ENCODE measurements at regions not wholly inside any gene's neighbourhood (a gene's known extent, or its start where the extent isn't known, plus 50 kb on each side); places are given as distances from the start of the nearest gene placed in this dataset.

- Histone ChIP-seq H3K4me2 (no peak overlapping the region), H3K4me3 (no peak overlapping the region), H3K27me3 (ENCODE audit: insufficient read depth) (no peaks in the 10 kb centered on the region), H3K79me2 (replicated peaks; ENCODE audit: insufficient read depth) (no peaks in the 10 kb centered on the region), H4K20me1 (replicated peaks; ENCODE audit: insufficient read depth) (no peaks in the 10 kb centered on the region), H3K27ac (ENCODE audit: low read depth) (no peak overlapping the region), H3K36me3 (ENCODE audit: insufficient read depth) (no peaks in the 10 kb centered on the region), H3K4me1 (ENCODE audit: insufficient read depth) (no peaks in the 10 kb centered on the region), H2AFZ (no peak overlapping the region), H3K9me2 (ENCODE audit: insufficient read depth) (no peaks in the 10 kb centered on the region), H3F3A (replicated peaks; ENCODE audit: low read depth) (no peaks in the 10 kb centered on the region)
- H3K27ac Mint-ChIP-seq: no peak overlapping the region
- DNase-seq (ENCODE audit: low spot score) (no peak), ATAC-seq (no peak)
- 0 out of 3 replicates have a peak, but pooled peaks cover 3% of the 10 kb centered on the region for H3K4me1 Mint-ChIP-seq
- no peak overlapping the region for H3K4me3 Mint-ChIP-seq
- H3K27me3 Mint-ChIP-seq (ENCODE audit: insufficient read depth, low read depth, poor library complexity): no peaks in the 10 kb centered on the region
- no peaks in the 10 kb centered on the region for H3K36me3 Mint-ChIP-seq (ENCODE audit: low read depth)
- TF ChIP-seq CTCF (conservative IDR thresholded peaks at IDR 0.05; ENCODE audit: low read depth in 2 of 2): no peak
- no peak for TF ChIP-seq POLR2AphosphoS5 (IDR thresholded peaks at IDR 0.05; ENCODE audit: low read depth)
- no peak for TF ChIP-seq ETS1 (IDR thresholded peaks at IDR 0.05)
- no peaks in the 10 kb centered on the region for H3K9me3 Mint-ChIP-seq
These were observed 216.3 kb downstream of the CHRM2 start for GRCh38 chr7:137084607-137085380.

- Histone ChIP-seq H3K4me3 (no peak overlapping the region), H4K20me1 (replicated peaks; ENCODE audit: insufficient read depth) (no peaks in the 10 kb centered on the region), H2AFZ (no peak overlapping the region), H3K27ac (ENCODE audit: low read depth) (no peak overlapping the region), H3K36me3 (ENCODE audit: insufficient read depth) (no peaks in the 10 kb centered on the region), H3K79me2 (replicated peaks; ENCODE audit: insufficient read depth) (no peaks in the 10 kb centered on the region), H3K27me3 (ENCODE audit: insufficient read depth) (no peaks in the 10 kb centered on the region), H3F3A (replicated peaks; ENCODE audit: low read depth) (no peaks in the 10 kb centered on the region), H3K4me2 (no peak overlapping the region), H3K9me2 (ENCODE audit: insufficient read depth) (no peaks in the 10 kb centered on the region), H3K4me1 (ENCODE audit: insufficient read depth) (no peaks in the 10 kb centered on the region)
- Mint-ChIP-seq H3K27ac (no peak overlapping the region), H3K36me3 (ENCODE audit: low read depth) (no peaks in the 10 kb centered on the region), H3K4me3 (no peak overlapping the region), H3K9me3 (no peaks in the 10 kb centered on the region), H3K27me3 (ENCODE audit: insufficient read depth, low read depth, poor library complexity) (no peaks in the 10 kb centered on the region), H3K4me1 (0 out of 3 replicates have a peak, but pooled peaks cover 3% of the 10 kb centered on the region)
- DNase-seq (ENCODE audit: low spot score) (no peak), ATAC-seq (no peak)
- TF ChIP-seq JUNB (IDR thresholded peaks at IDR 0.05; ENCODE audit: unreplicated experiment): no peak
- no peak for TF ChIP-seq ETS1 (IDR thresholded peaks at IDR 0.05)
- no peak for TF ChIP-seq STAT1 (IDR thresholded peaks at IDR 0.05; ENCODE audit: unreplicated experiment)
- TF ChIP-seq ZNF462 (CRISPR knock-in tag; IDR thresholded peaks at IDR 0.05): no peak
- TF ChIP-seq CTCF (conservative IDR thresholded peaks at IDR 0.05; ENCODE audit: low read depth in 2 of 2): no peak
- TF ChIP-seq CREB1 (CRISPR knock-in tag; IDR thresholded peaks at IDR 0.05; ENCODE audit: low read depth): no peak
- no peak for TF ChIP-seq POLR2AphosphoS5 (IDR thresholded peaks at IDR 0.05; ENCODE audit: low read depth)
These were observed 213.9 kb downstream of the CHRM2 start for GRCh38 chr7:137082391-137082790.
